ENCODE measurements at regions not wholly inside any gene's neighbourhood (a gene's known extent, or its start where the extent isn't known, plus 50 kb on each side); places are given as distances from the start of the nearest gene placed in this dataset.
"Not testable (repeated sequence)": the region's sequence is repeated elsewhere in the genome, so short reads cannot be mapped to it uniquely, and the experiment has no call there.

DNA sequence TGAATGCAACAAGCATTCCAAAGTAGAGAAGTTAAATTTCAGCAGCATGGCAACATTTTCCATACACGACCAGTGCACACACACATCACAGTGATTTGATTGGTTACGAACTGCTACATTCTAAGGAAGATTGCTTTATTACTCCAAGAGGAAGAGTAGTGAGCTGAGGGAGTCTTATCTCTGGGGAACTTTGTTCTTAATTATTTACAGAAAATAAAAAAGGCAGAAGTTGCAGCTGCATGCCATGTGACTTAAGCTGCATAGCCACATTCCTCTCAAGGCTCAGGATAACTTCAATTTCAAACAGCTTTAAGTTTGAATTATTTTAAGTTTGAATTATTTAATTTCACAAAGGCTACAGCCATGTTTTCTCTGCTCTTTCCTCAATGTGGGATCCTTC, 71.6 kb upstream of the HSPB3 start:
- Mint-ChIP-seq H3K27ac (ENCODE audit: unreplicated experiment) (no peak overlapping the region), H3K9me3 (ENCODE audit: unreplicated experiment) (no peaks in the 10 kb centered on the region), H3K4me1 (ENCODE audit: unreplicated experiment) (no peaks in the 10 kb centered on the region), H3K36me3 (ENCODE audit: low read depth, unreplicated experiment) (no peaks in the 10 kb centered on the region), H3K27me3 (ENCODE audit: unreplicated experiment) (peaks cover 5% of the 10 kb centered on the region), H3K4me3 (ENCODE audit: unreplicated experiment) (no peak overlapping the region)
- DNase-seq (ENCODE audit: low spot score): no peak
- TF ChIP-seq, protein P1, sequence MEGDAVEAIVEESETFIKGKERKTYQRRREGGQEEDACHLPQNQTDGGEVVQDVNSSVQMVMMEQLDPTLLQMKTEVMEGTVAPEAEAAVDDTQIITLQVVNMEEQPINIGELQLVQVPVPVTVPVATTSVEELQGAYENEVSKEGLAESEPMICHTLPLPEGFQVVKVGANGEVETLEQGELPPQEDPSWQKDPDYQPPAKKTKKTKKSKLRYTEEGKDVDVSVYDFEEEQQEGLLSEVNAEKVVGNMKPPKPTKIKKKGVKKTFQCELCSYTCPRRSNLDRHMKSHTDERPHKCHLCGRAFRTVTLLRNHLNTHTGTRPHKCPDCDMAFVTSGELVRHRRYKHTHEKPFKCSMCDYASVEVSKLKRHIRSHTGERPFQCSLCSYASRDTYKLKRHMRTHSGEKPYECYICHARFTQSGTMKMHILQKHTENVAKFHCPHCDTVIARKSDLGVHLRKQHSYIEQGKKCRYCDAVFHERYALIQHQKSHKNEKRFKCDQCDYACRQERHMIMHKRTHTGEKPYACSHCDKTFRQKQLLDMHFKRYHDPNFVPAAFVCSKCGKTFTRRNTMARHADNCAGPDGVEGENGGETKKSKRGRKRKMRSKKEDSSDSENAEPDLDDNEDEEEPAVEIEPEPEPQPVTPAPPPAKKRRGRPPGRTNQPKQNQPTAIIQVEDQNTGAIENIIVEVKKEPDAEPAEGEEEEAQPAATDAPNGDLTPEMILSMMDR (IDR thresholded peaks at IDR 0.05; ENCODE audit: unreplicated experiment): no peak

- H3K4me3 Mint-ChIP-seq (ENCODE audit: unreplicated experiment): no peak overlapping the region
- H3K27me3 Mint-ChIP-seq (ENCODE audit: unreplicated experiment): peaks cover 3% of the 10 kb centered on the region
- H3K36me3 Mint-ChIP-seq (ENCODE audit: low read depth, unreplicated experiment): no peaks in the 10 kb centered on the region
- H3K9me3 Mint-ChIP-seq (ENCODE audit: unreplicated experiment): no peaks in the 10 kb centered on the region
- TF ChIP-seq, protein P1 (IDR thresholded peaks at IDR 0.05; ENCODE audit: unreplicated experiment): no peak
- H3K4me1 Mint-ChIP-seq (ENCODE audit: unreplicated experiment): no peaks in the 10 kb centered on the region
- no peak overlapping the region for H3K27ac Mint-ChIP-seq (ENCODE audit: unreplicated experiment)
- DNase-seq (ENCODE audit: low spot score): no peak
These were observed 72.1 kb upstream of the HSPB3 start for GRCh38 chr5:54383225-54383901.

DNA sequence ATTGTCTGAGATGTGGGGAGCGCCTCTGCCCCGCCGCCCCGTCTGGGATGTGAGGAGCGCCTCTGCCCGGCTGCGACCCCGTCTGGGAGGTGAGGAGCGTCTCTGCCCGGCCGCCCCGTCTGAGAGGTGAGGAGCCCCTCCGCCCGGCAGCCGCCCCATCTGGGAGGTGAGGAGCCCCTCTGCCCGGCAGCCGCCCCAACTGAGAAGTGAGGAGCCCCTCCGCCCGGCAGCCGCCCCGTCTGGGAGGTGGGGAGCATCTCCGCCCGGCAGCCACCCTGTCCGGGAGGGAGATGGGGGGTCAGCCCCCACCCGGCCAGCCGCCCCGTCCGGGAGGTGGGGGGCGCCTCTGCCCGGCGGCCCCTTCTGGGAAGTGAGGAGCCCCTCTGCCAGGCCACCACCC, 70.9 kb upstream of the ARL15 start:
- H3K9me3 Mint-ChIP-seq (ENCODE audit: unreplicated experiment); H3K4me3 Mint-ChIP-seq (ENCODE audit: unreplicated experiment); H3K4me1 Mint-ChIP-seq (ENCODE audit: unreplicated experiment); H3K27me3 Mint-ChIP-seq (ENCODE audit: unreplicated experiment); DNase-seq (ENCODE audit: low spot score); H3K36me3 Mint-ChIP-seq (ENCODE audit: low read depth, unreplicated experiment); H3K27ac Mint-ChIP-seq (ENCODE audit: unreplicated experiment): not testable (repeated sequence)

DNA sequence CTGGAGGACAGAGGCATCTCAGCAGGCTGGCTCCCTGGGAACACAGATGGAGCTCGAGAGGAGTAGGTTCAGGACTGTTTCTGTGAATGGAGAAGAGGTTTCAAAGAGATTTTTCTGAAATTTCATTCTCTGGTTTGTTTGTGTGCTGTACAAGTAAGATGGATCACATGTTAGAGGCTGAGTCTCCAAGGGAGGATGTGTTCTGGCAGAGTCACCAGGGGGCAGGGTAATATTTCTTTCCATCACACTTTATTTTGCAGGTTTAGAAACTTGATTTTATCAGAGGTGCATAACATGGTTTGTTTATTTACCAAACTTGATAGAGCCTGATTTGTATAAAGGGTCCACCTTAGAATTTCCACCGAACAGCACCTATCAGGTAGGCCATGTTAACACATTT, 69.2 kb upstream of the ARL15 start:
- TF ChIP-seq, protein P1 (IDR thresholded peaks at IDR 0.05; ENCODE audit: unreplicated experiment): no peak
- peaks cover 6% of the 10 kb centered on the region for H3K27me3 Mint-ChIP-seq (ENCODE audit: unreplicated experiment)
- H3K4me1 Mint-ChIP-seq (ENCODE audit: unreplicated experiment): no peaks in the 10 kb centered on the region
- no peak overlapping the region for H3K4me3 Mint-ChIP-seq (ENCODE audit: unreplicated experiment)
- no peaks in the 10 kb centered on the region for H3K9me3 Mint-ChIP-seq (ENCODE audit: unreplicated experiment)
- H3K27ac Mint-ChIP-seq (ENCODE audit: unreplicated experiment): no peak overlapping the region
- H3K36me3 Mint-ChIP-seq (ENCODE audit: low read depth, unreplicated experiment): no peaks in the 10 kb centered on the region
- no peak for DNase-seq (ENCODE audit: low spot score)

DNA sequence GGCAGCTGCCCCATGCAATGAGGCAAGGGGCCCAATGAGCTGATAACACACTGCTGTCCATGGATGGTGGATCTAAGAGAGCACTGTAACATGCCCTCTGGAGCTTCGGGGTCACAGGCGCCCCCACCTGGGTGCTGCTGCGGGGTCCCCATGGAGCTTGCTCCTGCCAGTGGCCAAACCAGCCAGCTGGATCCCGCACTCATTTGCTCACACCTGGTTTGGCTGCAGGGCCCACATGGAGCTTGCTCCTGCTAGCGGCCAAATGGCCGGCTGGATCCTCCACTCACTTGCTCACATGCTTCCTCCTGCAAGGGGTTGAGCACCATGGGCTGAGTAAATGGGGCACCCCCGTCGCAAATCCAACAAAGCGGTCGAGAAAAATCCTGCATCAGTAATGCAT, 68.3 kb upstream of the ARL15 start:
- Mint-ChIP-seq H3K27me3 (ENCODE audit: unreplicated experiment) (peaks cover 6% of the 10 kb centered on the region), H3K4me1 (ENCODE audit: unreplicated experiment) (no peaks in the 10 kb centered on the region), H3K36me3 (ENCODE audit: low read depth, unreplicated experiment) (no peaks in the 10 kb centered on the region), H3K9me3 (ENCODE audit: unreplicated experiment) (no peaks in the 10 kb centered on the region), H3K27ac (ENCODE audit: unreplicated experiment) (no peak overlapping the region), H3K4me3 (ENCODE audit: unreplicated experiment) (no peak overlapping the region)
- no peak for DNase-seq (ENCODE audit: low spot score)
- TF ChIP-seq, protein P1 (IDR thresholded peaks at IDR 0.05; ENCODE audit: unreplicated experiment): no peak

DNA sequence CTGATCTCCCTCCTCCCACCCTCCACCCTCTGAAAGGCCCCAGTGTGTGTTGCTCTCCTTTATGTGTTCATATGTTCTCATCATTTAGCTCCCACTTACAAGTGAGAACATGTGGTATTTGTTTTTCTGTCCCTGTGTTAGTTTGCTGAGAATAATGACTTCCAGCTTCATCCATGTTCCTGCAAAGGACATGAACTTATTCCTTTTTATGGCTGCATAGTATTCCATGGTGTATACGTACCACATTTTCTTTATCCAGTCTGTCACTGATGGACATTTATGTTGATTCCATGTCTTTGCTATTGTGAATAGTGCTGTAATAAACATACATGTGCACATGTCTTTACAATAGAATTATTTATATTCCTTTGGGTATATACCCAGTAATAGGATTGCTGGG, 67.0 kb upstream of the ARL15 start:
- not testable (repeated sequence) for H3K4me3 Mint-ChIP-seq (ENCODE audit: unreplicated experiment); H3K36me3 Mint-ChIP-seq (ENCODE audit: low read depth, unreplicated experiment); DNase-seq (ENCODE audit: low spot score); H3K27ac Mint-ChIP-seq (ENCODE audit: unreplicated experiment); H3K4me1 Mint-ChIP-seq (ENCODE audit: unreplicated experiment); H3K27me3 Mint-ChIP-seq (ENCODE audit: unreplicated experiment); H3K9me3 Mint-ChIP-seq (ENCODE audit: unreplicated experiment)

All from endothelial cell (in vitro differentiated cells).